Osteoblast (primary cell): ENCODE measurements at regions not wholly inside any gene's neighbourhood (a gene's known extent, or its start where the extent isn't known, plus 50 kb on each side); places are given as distances from the start of the nearest gene placed in this dataset.

Experiments used
- DNase-seq: peaks from one replicate; pipeline ENCODE4 v3.0.0; 2011; ENCODE audit warnings: low spot score, mixed read lengths; ENCODE audit not compliant: insufficient read length; ENCODE audit errors: missing footprints
- H2AFZ ChIP-seq: 2 replicates; pipeline ENCODE4 v1.6.0; 2011; ENCODE audit warnings: mild to moderate bottlenecking, low read length
- H3K27ac ChIP-seq: 2 replicates; pipeline ENCODE4 v1.5.1; 2011; ENCODE audit warnings: mild to moderate bottlenecking, low read depth, low read length, moderate library complexity
- H3K27me3 ChIP-seq: 2 replicates; pipeline ENCODE4 v1.6.0; 2012; ENCODE audit warnings: mild to moderate bottlenecking, control low read depth, inconsistent platforms, low read length, moderate library complexity; ENCODE audit not compliant: insufficient read depth
- H3K36me3 ChIP-seq: 2 replicates; pipeline ENCODE4 v1.5.1; 2011; ENCODE audit warnings: mild to moderate bottlenecking, low read length, control low read depth, moderate library complexity; ENCODE audit not compliant: insufficient read depth
- H3K4me1 ChIP-seq: 2 replicates; pipeline ENCODE4 v1.5.1; 2011; ENCODE audit warnings: mild to moderate bottlenecking, low read length, control low read depth, moderate library complexity; ENCODE audit not compliant: insufficient read depth
- H3K4me2 ChIP-seq: 2 replicates; pipeline ENCODE4 v1.6.0; 2011; ENCODE audit warnings: mild to moderate bottlenecking, low read length; ENCODE audit not compliant: insufficient read depth
- H3K4me3 ChIP-seq: fragments of 200-600 bp; sonication (generic); 3 replicates; pipeline ENCODE4 v1.5.1; 2012; ENCODE audit warnings: mild to moderate bottlenecking, low read length, inconsistent platforms; ENCODE audit not compliant: insufficient read depth
- H3K79me2 ChIP-seq: 2 replicates; pipeline ENCODE4 v1.6.0; 2012; ENCODE audit warnings: mild to moderate bottlenecking, low read length, control low read depth, inconsistent platforms; ENCODE audit not compliant: insufficient read depth
- H3K9me3 ChIP-seq: 2 replicates; pipeline ENCODE4 v1.5.1; 2011; ENCODE audit warnings: low read depth, low read length, control low read depth
- H4K20me1 ChIP-seq: 2 replicates; pipeline ENCODE4 v1.6.0; 2012; ENCODE audit warnings: mild to moderate bottlenecking, low read length, control low read depth; ENCODE audit not compliant: insufficient read depth
- CTCF ChIP-seq: IDR thresholded peaks from 2 replicates; pipeline ENCODE4 v1.5.1; 2011; ENCODE audit warnings: mild to moderate bottlenecking, low read depth, low read length, moderate library complexity; ENCODE audit errors: extremely low read depth

- no peaks in the 10 kb centered on the region for H3K36me3 ChIP-seq
- H3K27me3 ChIP-seq: no peaks in the 10 kb centered on the region
- TF ChIP-seq CTCF: no peak
- H3K4me1 ChIP-seq: no peaks in the 10 kb centered on the region
- H3K79me2 ChIP-seq: no peaks in the 10 kb centered on the region
- H4K20me1 ChIP-seq: no peaks in the 10 kb centered on the region
- no peak overlapping the region for H3K27ac ChIP-seq
- H3K9me3 ChIP-seq: no peaks in the 10 kb centered on the region
- no peak for DNase-seq
- no peak overlapping the region for H3K4me2 ChIP-seq
- no peak overlapping the region for H3K4me3 ChIP-seq
- H2AFZ ChIP-seq: no peak overlapping the region
Observed at GRCh38 chr4:24689212-24689611, 104.9 kb upstream of the DHX15 start.

GRCh38 chr4:24690436-24690835 is 104.9 kb upstream of the SOD3 start:
- Histone ChIP-seq H3K27ac (no peak overlapping the region), H3K27me3 (no peaks in the 10 kb centered on the region), H3K4me3 (no peak overlapping the region), H3K4me2 (no peak overlapping the region), H4K20me1 (no peaks in the 10 kb centered on the region), H3K79me2 (no peaks in the 10 kb centered on the region), H3K9me3 (no peaks in the 10 kb centered on the region), H2AFZ (no peak overlapping the region), H3K4me1 (no peaks in the 10 kb centered on the region), H3K36me3 (no peaks in the 10 kb centered on the region)
- no peak for DNase-seq
- TF ChIP-seq CTCF: no peak

GRCh38 chr4:24693636-24694035 is 101.7 kb upstream of the SOD3 start:
- no peak for DNase-seq
- H4K20me1 ChIP-seq: no peaks in the 10 kb centered on the region
- H3K4me1 ChIP-seq: no peaks in the 10 kb centered on the region
- H3K36me3 ChIP-seq: no peaks in the 10 kb centered on the region
- no peak overlapping the region for H3K4me2 ChIP-seq
- no peaks in the 10 kb centered on the region for H3K27me3 ChIP-seq
- no peak overlapping the region for H3K4me3 ChIP-seq
- no peaks in the 10 kb centered on the region for H3K9me3 ChIP-seq
- no peak overlapping the region for H2AFZ ChIP-seq
- TF ChIP-seq CTCF: no peak
- H3K79me2 ChIP-seq: no peaks in the 10 kb centered on the region
- H3K27ac ChIP-seq: no peak overlapping the region

- no peak for DNase-seq
- Histone ChIP-seq H3K4me1 (no peaks in the 10 kb centered on the region), H3K27me3 (no peaks in the 10 kb centered on the region), H3K36me3 (no peaks in the 10 kb centered on the region), H2AFZ (no peak overlapping the region), H3K9me3 (no peaks in the 10 kb centered on the region), H4K20me1 (no peaks in the 10 kb centered on the region), H3K4me2 (no peak overlapping the region), H3K27ac (no peak overlapping the region), H3K4me3 (no peak overlapping the region), H3K79me2 (no peaks in the 10 kb centered on the region)
- no peak for TF ChIP-seq CTCF
Observed at GRCh38 chr4:24700118-24700517, 95.3 kb upstream of the SOD3 start.
